Endothelial cell of umbilical vein (primary cell): ENCODE measurements at regions not wholly inside any gene's neighbourhood (a gene's known extent, or its start where the extent isn't known, plus 50 kb on each side); places are given as distances from the start of the nearest gene placed in this dataset.

ENCODE experiments used
- BruUV-seq: library from RNA; stranded (reverse); fragments of 400-500 nt; replicated peaks from 2 replicates; lab custom pipeline; 2021; lab: Mats Ljungman, UMichigan
- CTCF ChIA-PET: fragments of 300-600, 350-600 bp; sonication (Branson Sonifier 250); formaldehyde crosslinking; loops from one replicate; lab custom pipeline; 2021; ENCODE audit warnings: antibody characterized with exemption, inconsistent platforms; lab: Charles Lee
- POLR2A ChIA-PET: fragments of 300-600, 350-600 bp; sonication (Branson Sonifier 250); formaldehyde crosslinking; loops from one replicate; lab custom pipeline; 2021; ENCODE audit warnings: antibody characterized with exemption, inconsistent platforms; lab: Charles Lee
- DNase-seq: peaks from one replicate; pipeline ENCODE4 v3.0.0-alpha.2; 2011; ENCODE audit warnings: low read depth, low spot score
- FAIRE-seq: peaks from 2 replicates; lab custom pipeline; 2011; peaks lifted over from hg19 to GRCh38; lab: Jason Lieb, UNC
- H2AFZ ChIP-seq: 2 replicates; pipeline ENCODE4 v1.6.0; 2012; ENCODE audit warnings: low read depth, low read length, control low read depth, inconsistent platforms
- H3K27ac ChIP-seq: 2 replicates; pipeline ENCODE4 v1.5.1; 2011; ENCODE audit warnings: low read depth, mild to moderate bottlenecking, control low read depth, low read length, moderate library complexity; ENCODE audit not compliant: insufficient read depth
- H3K27me3 ChIP-seq, 2 experiments: 2 replicates each; pipeline versions ENCODE4 v1.6.0 to v1.6.1; 2011; ENCODE audit warnings: low read length in 2 of 2, mixed read lengths in 1 of 2; ENCODE audit not compliant: control insufficient read depth in 2 of 2, insufficient read depth in 2 of 2
- H3K36me3 ChIP-seq, 2 experiments: 2 replicates in 1 of 2; 3 replicates in 1 of 2; pipeline ENCODE4 v1.5.1; 2011; ENCODE audit warnings: low read length in 2 of 2, mild to moderate bottlenecking in 1 of 2, moderate library complexity in 1 of 2; ENCODE audit not compliant: control insufficient read depth in 2 of 2, insufficient read depth in 2 of 2; ENCODE audit errors: extremely low read depth in 1 of 2
- H3K4me1 ChIP-seq: 3 replicates; pipeline ENCODE4 v1.5.1; 2011; ENCODE audit warnings: mild to moderate bottlenecking, low read length; ENCODE audit not compliant: control insufficient read depth, insufficient read depth; ENCODE audit errors: extremely low read depth
- H3K4me2 ChIP-seq: 2 replicates; pipeline ENCODE4 v1.6.1; 2011; ENCODE audit warnings: low read length, control low read depth, mixed read lengths; ENCODE audit not compliant: insufficient read depth
- H3K4me3 ChIP-seq, 3 experiments: fragments of 200-600 bp in 1 of 3; sonication (generic), shearing (Covaris generic) in 1 of 3; replicated peaks in 1 of 3; 2 replicates each; pipeline ENCODE4 v1.5.1; 2011 to 2016; ENCODE audit warnings: control low read depth in 3 of 3, low read length in 3 of 3, mild to moderate bottlenecking in 2 of 3, inconsistent platforms in 1 of 3, low read depth in 1 of 3, moderate library complexity in 1 of 3; ENCODE audit not compliant: insufficient read depth in 1 of 3
- H3K79me2 ChIP-seq: 2 replicates; pipeline ENCODE4 v1.6.0; 2012; ENCODE audit warnings: low read length, inconsistent platforms; ENCODE audit not compliant: control insufficient read depth, insufficient read depth
- H3K9ac ChIP-seq: replicated peaks from 2 replicates; pipeline ENCODE3; 2011; ENCODE audit warnings: low read length, control low read depth; ENCODE audit not compliant: insufficient read depth; ENCODE audit errors: extremely low read depth
- H3K9me1 ChIP-seq: replicated peaks from 3 replicates; pipeline ENCODE4 v1.6.0; 2011; ENCODE audit warnings: mild to moderate bottlenecking, low read length; ENCODE audit not compliant: control insufficient read depth, insufficient read depth; ENCODE audit errors: extremely low read depth
- H3K9me3 ChIP-seq: replicated peaks from 2 replicates; pipeline ENCODE4 v1.5.1; 2012; ENCODE audit warnings: low read length, inconsistent platforms; ENCODE audit not compliant: control insufficient read depth, insufficient read depth
- H4K20me1 ChIP-seq: replicated peaks from 2 replicates; pipeline ENCODE3; 2011; ENCODE audit warnings: mild to moderate bottlenecking, low read length; ENCODE audit not compliant: control insufficient read depth, insufficient read depth; ENCODE audit errors: extremely low read depth
- CTCF ChIP-seq, 2 donors: IDR thresholded peaks; 1 replicate in 1 of 2; 2 replicates in 1 of 2; pipeline ENCODE4 v1.5.1; 2011; ENCODE audit warnings: low read length in 2 of 2, mild to moderate bottlenecking in 2 of 2, moderate library complexity in 2 of 2, control low read depth in 1 of 2, inconsistent platforms in 1 of 2, low read depth in 1 of 2; ENCODE audit not compliant: insufficient read depth in 1 of 2; ENCODE audit errors: extremely low read depth in 1 of 2
- EZH2 ChIP-seq: IDR thresholded peaks from 2 replicates; pipeline ENCODE4 v1.6.1; 2012; ENCODE audit warnings: borderline replicate concordance, low read depth, mild to moderate bottlenecking, moderate library complexity, low read length, inconsistent platforms; ENCODE audit not compliant: severe bottlenecking
- FOS ChIP-seq: IDR thresholded peaks from 2 replicates; pipeline ENCODE4 v1.6.1; 2011; ENCODE audit warnings: mild to moderate bottlenecking, low read length, moderate library complexity, borderline replicate concordance; ENCODE audit not compliant: insufficient read depth
- GATA2 ChIP-seq: IDR thresholded peaks from 2 replicates; pipeline ENCODE4 v1.7.0; 2011; ENCODE audit warnings: low read depth, mild to moderate bottlenecking, moderate library complexity, mixed read lengths, low read length; ENCODE audit not compliant: insufficient read length, insufficient read depth
- JUN ChIP-seq: IDR thresholded peaks from 2 replicates; pipeline ENCODE4 v1.6.1; 2011; ENCODE audit warnings: borderline replicate concordance, low read depth; ENCODE audit not compliant: insufficient read length, insufficient read depth
- MAX ChIP-seq: IDR thresholded peaks from 2 replicates; pipeline ENCODE4 v1.6.1; 2011; ENCODE audit not compliant: insufficient read depth, insufficient read length
- MYC ChIP-seq: IDR thresholded peaks from one replicate; pipeline ENCODE4 v1.6.1; 2011; ENCODE audit warnings: mild to moderate bottlenecking, low read depth, low read length
- POLR2A ChIP-seq: IDR thresholded peaks from 2 replicates; pipeline ENCODE4 v1.6.1; 2012; ENCODE audit warnings: low read depth, mild to moderate bottlenecking, control low read depth, low read length
- POLR2AphosphoS5 ChIP-seq: IDR thresholded peaks from 2 replicates; pipeline ENCODE4 v1.6.1; 2012; ENCODE audit warnings: low read depth, mild to moderate bottlenecking, control low read depth, low read length, moderate library complexity; ENCODE audit not compliant: insufficient read depth
- dilution Hi-C: fragments of 300-500 bp; cut with MboI; formaldehyde crosslinking; loops from one replicate; pipeline ENCODE4 v1.15.0; 2019; ENCODE audit warnings: low sequenced_read_pairs; ENCODE audit not compliant: extremely low pct_ligation_motif_present
- intact Hi-C: fragments of 100-400 bp; cut with micrococcal nuclease; formaldehyde crosslinking; loops from one replicate; pipeline ENCODE4 v1.10.0; 2022

GRCh38 chr6:156707818-156708217 is 69.4 kb upstream of the ARID1B start:
- FAIRE-seq: no peak
- Histone ChIP-seq H3K4me2 (no peak overlapping the region), H3K4me1 (no peaks in the 10 kb centered on the region), H3K27me3 (no peaks in the 10 kb centered on the region), H3K27ac (no peak overlapping the region), H3K79me2 (no peaks in the 10 kb centered on the region), H4K20me1 (no peaks in the 10 kb centered on the region), H2AFZ (no peak overlapping the region), H3K4me3 (no peak overlapping the region), H3K9ac (no peak overlapping the region), H3K36me3 (no peaks in the 10 kb centered on the region), H3K9me3 (no peaks in the 10 kb centered on the region), H3K9me1 (no peaks in the 10 kb centered on the region)
- no peak for DNase-seq
- no TSS peak for BruUV-seq
- ChIA-PET POLR2A (no interaction called here), CTCF (interaction anchor here (1.4 kb wide), 1 partner anchor 13 kb away, joined by 3 read pairs; no protein-coding TSS in a partner anchor)
- TF ChIP-seq POLR2A: no peak
- TF ChIP-seq MAX: no peak
- TF ChIP-seq MYC: no peak
- no peak for TF ChIP-seq FOS
- no peak for TF ChIP-seq GATA2
- TF ChIP-seq POLR2AphosphoS5: no peak
- TF ChIP-seq CTCF (IDR thresholded peaks at IDR 0.05; ENCODE audit: extremely low read depth in 1 of 2, insufficient read depth in 1 of 2, low read depth in 1 of 2, low read length in 2 of 2): no peak
- no peak for TF ChIP-seq EZH2
- no peak for TF ChIP-seq JUN
- intact Hi-C loops: no loop called here
- dilution Hi-C loops: no loop called here
